ENCODE measurements at regions not wholly inside any gene's neighbourhood (a gene's known extent, or its start where the extent isn't known, plus 50 kb on each side); places are given as distances from the start of the nearest gene placed in this dataset.

DNA sequence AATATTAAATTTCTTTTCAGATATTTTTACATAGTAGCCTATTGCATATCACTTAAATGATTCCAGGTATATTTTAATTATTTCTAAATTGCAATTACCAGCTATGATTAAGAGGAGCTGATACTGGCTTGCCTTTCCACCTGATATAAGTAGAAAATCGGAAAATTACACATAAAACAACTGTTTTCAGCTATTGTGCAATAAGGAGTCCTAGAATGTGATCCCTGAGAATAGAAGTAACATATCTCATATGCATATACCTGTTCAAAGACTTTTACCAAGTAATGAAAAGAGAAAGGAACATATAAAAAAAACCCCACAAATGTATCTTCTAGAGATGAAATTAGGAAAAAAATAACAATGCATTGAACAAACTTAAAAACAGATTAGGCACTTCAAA, 1354.6 kb upstream of the PCDH9 start:
- TF ChIP-seq CTCF (IDR thresholded peaks at IDR 0.05; ENCODE audit: insufficient read depth, low read length, poor library complexity, severe bottlenecking), result no peak
- Histone ChIP-seq H3K27me3 (replicated peaks; ENCODE audit: control insufficient read depth, insufficient read depth, low read length) (no peaks in the 10 kb centered on the region), H3K36me3 (ENCODE audit: control insufficient read depth, insufficient read depth, low read length) (no peaks in the 10 kb centered on the region), H3K4me3 (replicated peaks; ENCODE audit: low read depth, low read length) (no peak overlapping the region)
- DNase-seq (ENCODE audit: extremely low read depth, insufficient read length), result no peak

- no peaks in the 10 kb centered on the region for H3K27me3 ChIP-seq (replicated peaks; ENCODE audit: control insufficient read depth, insufficient read depth, low read length)
- H3K4me3 ChIP-seq (replicated peaks; ENCODE audit: low read depth, low read length), result no peak overlapping the region
- TF ChIP-seq CTCF (IDR thresholded peaks at IDR 0.05; ENCODE audit: insufficient read depth, low read length, poor library complexity, severe bottlenecking), result no peak
- H3K36me3 ChIP-seq (ENCODE audit: control insufficient read depth, insufficient read depth, low read length), result no peaks in the 10 kb centered on the region
- DNase-seq (ENCODE audit: extremely low read depth, insufficient read length), result no peak
Measured at GRCh38 chr13:68574053-68574452, 1343.9 kb upstream of the PCDH9 start.

DNA sequence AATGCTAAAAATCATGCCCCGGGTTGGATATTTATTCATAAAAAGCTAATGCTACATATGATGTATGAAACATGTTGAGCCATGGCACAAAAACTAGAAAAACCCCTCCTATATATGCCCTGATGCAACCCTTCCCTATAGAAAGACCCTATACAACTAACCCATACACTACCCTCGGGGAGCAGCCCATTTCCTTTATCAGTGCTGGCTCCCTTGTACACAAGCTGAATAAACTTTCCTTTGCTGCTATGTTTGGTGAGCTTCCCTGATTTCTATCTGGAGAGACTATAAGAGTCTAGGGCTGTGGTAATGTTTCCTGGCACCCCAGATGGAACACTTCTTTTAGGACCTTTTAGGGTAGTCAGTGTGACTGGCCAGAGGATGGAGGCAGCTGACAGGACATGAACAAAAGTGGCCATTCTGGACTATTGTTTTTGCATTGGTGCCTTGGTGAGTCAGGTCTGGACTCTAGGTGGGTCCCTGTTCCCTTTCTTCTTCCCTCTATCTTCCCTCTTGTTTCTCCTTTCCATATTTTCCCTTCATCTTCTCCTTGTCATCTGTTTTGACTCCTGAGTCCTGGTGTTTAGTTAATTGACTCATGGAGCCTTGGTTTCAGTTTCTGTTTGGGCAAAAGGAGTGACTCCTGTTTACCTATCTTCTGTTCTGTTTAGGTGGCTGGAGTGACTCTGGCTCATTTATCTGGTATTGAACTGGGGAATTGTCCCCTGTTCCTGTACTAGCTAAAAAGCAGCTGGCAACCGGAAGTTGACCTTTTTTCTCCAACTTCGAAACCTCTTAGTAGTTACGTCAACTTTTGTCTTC, 1321.8 kb upstream of the PCDH9 start:
- no peak for DNase-seq (ENCODE audit: extremely low read depth, insufficient read length)
- no peaks in the 10 kb centered on the region for H3K27me3 ChIP-seq (replicated peaks; ENCODE audit: control insufficient read depth, insufficient read depth, low read length)
- no peak for TF ChIP-seq CTCF (IDR thresholded peaks at IDR 0.05; ENCODE audit: insufficient read depth, low read length, poor library complexity, severe bottlenecking)

GRCh38 chr13:68550330-68550729, 1320.2 kb upstream of the PCDH9 start:
- DNase-seq (ENCODE audit: extremely low read depth, insufficient read length), result no peak
- Histone ChIP-seq H3K27me3 (replicated peaks; ENCODE audit: control insufficient read depth, insufficient read depth, low read length) (no peaks in the 10 kb centered on the region), H3K36me3 (ENCODE audit: control insufficient read depth, insufficient read depth, low read length) (no peaks in the 10 kb centered on the region), H3K4me3 (replicated peaks; ENCODE audit: low read depth, low read length) (no peak overlapping the region)
- TF ChIP-seq CTCF (IDR thresholded peaks at IDR 0.05; ENCODE audit: insufficient read depth, low read length, poor library complexity, severe bottlenecking), result no peak

More for the DNA sequence above, 1321.8 kb upstream of the PCDH9 start:
- no peaks in the 10 kb centered on the region for H3K36me3 ChIP-seq (ENCODE audit: control insufficient read depth, insufficient read depth, low read length)
- H3K4me3 ChIP-seq (replicated peaks; ENCODE audit: low read depth, low read length), result no peak overlapping the region

GRCh38 chr13:68540244-68540643, 1310.1 kb upstream of the PCDH9 start:
- Histone ChIP-seq H3K4me3 (replicated peaks; ENCODE audit: low read depth, low read length) (no peak overlapping the region), H3K27me3 (replicated peaks; ENCODE audit: control insufficient read depth, insufficient read depth, low read length) (no peaks in the 10 kb centered on the region), H3K36me3 (ENCODE audit: control insufficient read depth, insufficient read depth, low read length) (no peaks in the 10 kb centered on the region)
- TF ChIP-seq CTCF (IDR thresholded peaks at IDR 0.05; ENCODE audit: insufficient read depth, low read length, poor library complexity, severe bottlenecking), result no peak
- no peak for DNase-seq (ENCODE audit: extremely low read depth, insufficient read length)
